GM21381 (cell line): ENCODE measurements at regions not wholly inside any gene's neighbourhood (a gene's known extent, or its start where the extent isn't known, plus 50 kb on each side); places are given as distances from the start of the nearest gene placed in this dataset.
"Not testable (repeated sequence)": the region's sequence is repeated elsewhere in the genome, so short reads cannot be mapped to it uniquely, and the experiment has no call there.

Source experiments
- ATAC-seq: cut with Tn5 transposase; IDR thresholded peaks from one replicate; pipeline ENCODE4 v1.9.1; 2021; ENCODE audit warnings: mild to moderate bottlenecking, moderate library complexity; ENCODE audit not compliant: unreplicated experiment

DNA sequence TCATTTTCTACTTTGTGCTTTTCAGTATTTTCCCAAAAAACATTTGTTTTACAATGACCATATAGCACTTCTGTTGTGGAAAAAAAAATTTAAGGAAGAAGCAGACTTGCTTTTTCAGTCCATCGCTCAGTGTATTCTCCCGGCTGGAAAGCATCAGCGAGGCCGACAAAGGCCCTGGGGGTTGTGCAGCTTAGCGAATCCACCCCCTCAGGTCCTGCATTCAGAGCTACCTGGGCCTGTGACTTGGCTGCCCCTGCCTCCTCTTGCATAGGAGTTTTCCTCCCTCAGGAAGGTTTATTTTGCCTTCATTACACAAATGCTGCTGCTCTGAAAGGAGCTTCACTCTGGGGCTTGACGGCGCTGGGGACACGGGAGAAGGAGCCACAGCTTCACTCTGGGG lies 244.4 kb upstream of the MGAT5 start:
- ATAC-seq: no peak

DNA sequence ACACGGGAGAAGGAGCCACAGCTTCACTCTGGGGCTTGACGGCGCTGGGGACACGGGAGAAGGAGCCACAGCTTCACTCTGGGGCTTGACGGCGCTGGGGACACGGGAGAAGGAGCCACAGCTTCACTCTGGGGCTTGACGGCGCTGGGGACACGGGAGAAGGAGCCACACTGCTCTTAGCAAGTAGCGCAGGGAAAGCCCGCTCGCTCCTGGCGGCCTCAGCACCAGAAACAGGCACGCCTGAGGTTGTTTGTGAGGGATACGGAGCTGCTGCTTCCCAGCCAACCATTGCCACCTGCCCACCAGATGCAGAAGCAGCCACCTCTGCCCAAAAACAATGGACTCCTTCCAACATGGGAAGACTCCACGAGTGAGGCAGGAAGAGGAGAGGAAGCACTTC lies 244.0 kb upstream of the MGAT5 start:
- not testable (repeated sequence) for ATAC-seq

DNA sequence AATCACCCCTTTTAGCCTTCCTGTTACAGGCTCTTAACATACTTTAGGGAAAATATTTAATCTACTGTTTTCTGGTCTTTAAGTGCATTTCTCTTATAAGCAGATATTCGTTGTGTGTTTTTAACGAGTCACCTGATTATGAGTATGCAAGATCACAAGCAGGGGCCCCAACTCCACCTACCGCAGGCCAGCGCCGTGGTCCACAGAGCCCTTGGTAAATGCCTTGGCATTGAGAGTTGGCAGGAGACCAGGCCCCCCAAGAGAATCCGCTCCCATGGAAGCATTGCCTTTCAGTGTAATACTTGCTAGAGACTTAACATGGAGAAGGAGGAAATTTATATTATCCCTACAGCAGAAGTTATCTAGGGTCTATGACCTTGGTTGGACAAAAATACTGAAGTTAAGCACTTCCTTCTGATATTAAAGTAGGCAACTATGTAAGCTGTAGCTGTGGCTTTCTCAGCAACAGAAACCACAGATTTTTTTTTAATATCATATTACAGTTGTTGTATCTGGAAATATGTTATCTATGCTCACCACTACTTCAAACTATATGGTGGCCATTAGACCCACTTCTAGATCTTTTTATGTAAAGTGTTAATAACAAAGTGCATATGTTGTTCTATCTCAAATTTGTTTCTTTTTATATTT lies 241.8 kb upstream of the MGAT5 start:
- ATAC-seq: no peak

DNA sequence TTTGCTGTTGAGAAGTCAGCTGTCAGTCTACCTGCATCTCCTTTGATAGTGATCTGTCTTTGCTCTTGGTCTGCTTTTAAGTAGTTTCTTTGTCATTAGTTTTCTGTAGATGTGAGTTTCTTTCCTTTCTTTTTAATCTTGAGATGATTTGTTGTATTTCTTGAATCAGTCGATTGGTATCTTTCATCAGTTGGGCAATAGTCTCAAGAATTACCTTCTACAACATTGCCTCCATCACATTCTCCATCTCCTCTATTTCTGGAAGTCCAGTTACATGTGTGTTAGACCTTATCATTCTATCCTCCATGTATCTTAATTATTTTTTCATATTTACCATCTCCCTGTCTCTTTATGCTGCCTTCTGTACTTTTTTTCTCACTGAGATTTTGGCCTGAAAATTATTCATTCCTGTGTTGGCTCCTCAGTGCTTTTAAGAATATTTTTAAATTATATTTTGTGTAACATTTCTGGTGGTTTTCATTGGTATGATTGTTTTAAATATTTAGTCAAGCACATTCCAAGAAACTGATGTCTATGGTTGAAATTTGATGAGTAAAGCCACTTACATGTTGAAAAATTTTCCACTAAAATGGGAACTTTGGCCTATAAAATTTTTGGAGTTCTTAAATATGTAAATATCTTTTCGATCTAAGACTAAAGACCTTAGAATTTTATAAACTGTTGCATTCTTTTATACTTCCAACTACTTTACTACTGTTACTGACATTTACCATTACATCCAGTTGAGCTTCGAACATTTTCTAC lies 239.5 kb upstream of the MGAT5 start:
- ATAC-seq: no peak

DNA sequence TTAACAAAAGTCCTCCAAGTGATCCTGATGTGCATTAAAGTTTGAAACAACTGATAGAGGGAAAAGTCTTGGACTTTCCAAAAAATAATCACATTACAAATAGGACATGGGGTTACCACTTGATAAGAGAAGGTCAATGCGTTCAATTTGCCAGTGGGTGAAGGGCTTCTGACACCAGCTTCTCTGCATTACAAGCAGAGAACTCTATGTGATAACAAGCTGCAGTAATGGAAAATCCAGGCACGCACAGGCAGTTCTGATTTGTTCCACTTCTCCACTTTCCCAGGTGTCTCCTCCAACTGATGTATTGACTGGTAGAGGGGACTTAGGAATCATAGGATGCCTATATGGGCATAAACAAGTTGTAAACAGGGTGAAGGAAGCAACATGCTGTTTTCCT lies 234.0 kb upstream of the MGAT5 start:
- ATAC-seq: no peak

DNA sequence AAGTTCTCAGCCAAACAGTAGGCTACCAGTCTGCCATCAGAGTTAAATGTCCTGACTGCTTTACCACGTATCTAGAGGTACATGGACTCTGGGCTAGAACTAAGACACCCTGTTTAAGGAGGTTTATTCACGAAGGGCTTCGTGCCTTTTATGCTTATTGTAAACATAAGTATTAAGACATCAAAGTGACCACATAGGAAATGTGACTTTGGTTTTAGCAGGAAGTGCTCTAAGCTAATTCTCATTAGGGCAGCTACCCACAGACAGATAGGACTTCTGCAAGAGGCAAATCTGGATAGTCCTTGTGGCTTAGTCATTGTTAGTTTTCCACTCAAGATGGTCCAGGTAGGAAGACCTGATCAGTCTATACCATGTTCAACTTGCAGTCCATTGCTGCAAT lies 233.3 kb upstream of the MGAT5 start:
- ATAC-seq: no peak

DNA sequence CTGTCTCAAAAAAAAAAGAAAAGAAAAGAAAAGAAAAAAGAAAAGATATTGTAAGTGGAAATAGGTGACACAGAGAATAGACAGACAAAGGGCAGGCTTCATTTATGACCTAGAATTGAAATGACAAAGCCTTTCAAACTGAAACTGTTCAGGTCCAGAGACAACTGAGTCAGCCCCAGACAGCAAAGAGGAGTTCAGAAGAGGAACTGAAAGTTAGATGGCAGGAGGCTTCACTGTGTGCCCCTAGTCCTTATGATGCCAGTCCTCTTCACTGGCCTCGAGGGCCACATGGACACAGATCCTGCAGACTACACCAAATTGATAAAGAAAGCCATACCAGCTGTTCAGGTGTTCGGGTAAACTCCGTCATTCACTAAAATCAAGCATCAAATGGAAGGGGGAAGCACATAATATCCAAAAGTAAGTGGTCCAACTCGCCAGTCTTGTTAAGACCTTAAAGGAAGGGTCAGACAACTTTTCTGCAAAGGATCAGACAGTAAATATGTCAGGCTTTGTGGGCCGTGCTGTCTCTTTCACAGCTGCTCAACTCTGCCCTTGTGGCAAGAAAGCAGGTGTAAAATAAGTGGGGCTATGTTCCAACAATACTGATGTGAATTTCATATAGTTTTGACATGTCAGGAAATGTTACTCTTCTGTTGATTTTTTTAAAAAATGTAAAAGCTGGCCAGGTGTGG lies 231.9 kb upstream of the MGAT5 start:
- peak; percentile 94 for ATAC-seq

DNA sequence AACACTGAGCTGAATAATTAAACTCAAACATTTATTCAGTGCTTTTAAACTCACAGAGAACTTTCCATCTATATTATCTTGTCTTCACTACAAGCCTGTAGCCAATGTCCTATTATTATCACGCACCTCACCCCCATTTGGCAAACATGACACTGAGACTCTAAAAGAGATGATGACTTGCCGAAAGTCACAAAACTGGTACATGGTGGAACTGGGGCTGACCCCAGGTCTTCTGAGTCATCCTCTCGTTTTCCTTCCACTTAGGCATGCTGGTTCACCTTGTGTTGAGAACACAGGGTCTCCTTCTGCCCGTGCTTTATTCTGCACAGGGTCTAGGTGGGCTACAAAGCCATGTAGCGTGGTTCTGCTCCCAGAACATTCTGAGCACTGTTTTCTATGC lies 230.0 kb upstream of the MGAT5 start:
- ATAC-seq: no peak

DNA sequence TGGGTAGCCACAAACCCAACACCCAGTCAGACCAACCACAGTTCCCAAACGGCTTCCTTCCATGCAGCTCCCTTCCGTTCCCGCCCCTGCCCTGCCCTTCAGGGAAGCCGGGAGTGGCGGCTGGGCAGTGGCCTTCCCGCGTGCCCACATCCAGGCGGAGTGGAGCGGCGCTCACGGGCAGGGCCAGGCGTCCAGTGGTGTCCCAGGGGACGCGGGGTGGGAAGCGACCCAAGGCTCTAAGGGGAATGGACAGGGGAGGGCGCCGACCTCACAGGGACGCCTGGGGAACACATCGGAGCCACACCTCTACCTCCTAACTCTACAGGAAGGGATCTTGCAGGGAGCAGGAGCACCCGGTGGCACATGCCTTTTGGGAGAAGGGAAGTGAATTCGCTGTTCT lies 225.9 kb upstream of the MGAT5 start:
- no peak for ATAC-seq

DNA sequence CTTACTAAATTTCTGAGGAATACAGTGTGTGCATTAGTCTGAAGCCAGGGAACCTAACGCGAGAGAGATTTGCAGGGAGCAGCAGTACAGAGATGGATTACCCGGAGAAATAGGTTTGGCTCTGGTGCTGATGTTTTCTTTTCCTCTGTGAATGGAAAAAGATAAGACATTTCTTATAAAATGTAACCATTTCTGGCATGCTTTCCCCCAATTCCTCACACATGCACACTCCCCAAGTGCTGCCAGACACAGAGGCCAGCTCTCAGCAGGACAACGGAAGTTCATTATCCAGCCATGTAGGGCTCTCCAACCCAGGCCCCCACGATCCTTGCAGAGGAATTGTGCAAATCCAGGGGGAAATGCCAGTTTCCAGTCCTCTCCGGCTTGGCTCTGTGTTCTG lies 224.5 kb upstream of the MGAT5 start:
- no peak for ATAC-seq

DNA sequence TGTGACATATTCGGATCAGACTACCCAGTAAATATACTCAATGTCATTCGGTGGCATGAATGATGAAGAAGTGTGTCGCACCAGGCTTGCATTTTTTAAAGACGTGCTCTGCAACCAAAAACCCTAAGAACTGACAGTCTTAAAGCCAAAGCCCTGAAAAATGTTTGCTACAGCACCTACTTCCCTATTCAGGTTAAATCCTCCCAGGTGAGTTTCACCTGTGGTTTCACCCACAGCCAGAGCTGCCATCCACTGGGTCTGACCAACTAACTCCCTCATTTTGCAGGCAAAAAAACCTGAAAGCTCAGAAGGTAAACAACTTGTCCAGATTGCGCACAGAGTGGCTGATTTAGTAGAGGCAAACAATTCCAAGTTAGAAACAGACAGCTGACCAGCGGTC lies 222.3 kb upstream of the MGAT5 start:
- ATAC-seq: no peak

DNA sequence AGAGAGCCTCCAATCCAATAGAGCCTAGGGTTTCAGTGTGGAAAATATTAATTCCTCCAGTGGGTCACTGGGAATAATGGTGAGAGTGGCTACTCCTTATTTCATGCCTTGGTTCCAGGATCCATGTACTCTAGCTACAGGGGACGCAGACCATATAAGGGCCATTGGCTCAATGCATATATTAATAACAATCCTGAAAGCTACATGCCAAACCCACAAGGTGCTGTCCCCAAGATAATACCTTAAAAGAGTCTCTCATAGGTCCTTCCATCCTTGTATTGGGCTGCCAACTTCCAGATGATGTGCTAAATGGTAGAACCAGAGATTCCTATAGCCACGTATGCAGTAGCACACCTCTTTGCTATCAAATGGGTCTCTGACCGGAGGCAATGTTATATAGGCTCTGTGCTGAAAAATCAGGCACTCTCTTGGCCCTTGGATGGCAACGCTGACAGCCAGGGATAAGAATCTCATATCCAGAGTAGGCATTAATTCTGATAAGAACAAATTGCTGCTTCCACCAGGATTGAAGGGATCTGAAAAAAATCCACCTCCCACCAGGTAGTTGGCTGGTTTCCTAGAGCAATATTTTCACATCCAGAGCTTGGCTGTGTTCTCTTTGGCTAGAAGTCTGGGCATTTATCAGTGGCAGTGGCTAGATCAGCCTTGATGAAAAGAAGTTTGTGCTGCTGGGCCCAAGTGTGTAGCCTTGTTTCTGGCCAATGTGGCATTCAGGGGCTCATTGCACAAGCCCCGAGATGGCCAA lies 218.1 kb upstream of the MGAT5 start:
- ATAC-seq: no peak

DNA sequence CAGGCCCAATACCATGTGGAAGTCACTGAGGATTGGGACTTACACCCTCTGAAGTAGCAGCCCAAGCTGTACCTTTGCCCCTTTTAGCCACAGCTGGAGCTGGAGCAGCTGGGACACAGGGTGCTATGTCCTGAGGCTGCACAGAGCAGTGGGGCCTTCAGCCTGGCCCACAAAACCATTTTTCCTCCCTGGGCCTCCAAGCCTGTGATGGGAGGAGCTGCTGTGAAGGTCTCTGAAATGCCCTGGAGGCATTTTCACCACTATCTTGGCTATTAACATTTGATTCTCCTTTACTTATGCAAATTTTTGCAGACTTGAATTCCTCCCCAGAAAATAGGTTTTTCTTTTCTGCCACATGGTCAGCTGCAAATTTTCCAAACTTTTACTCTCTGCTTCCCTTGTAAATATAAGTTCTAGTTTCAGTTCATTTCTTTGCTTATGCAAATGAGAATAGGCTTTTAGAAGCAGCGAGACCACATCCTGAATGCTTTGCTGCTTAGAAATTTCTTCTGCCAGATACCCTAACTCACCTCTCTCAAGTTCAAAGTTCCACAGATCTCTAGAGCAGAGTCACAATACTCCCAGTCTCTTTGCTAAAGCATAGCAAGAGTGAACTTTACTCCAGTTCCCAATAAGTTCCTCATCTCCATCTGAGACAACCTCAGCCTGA lies 213.8 kb upstream of the MGAT5 start:
- ATAC-seq: no peak

DNA sequence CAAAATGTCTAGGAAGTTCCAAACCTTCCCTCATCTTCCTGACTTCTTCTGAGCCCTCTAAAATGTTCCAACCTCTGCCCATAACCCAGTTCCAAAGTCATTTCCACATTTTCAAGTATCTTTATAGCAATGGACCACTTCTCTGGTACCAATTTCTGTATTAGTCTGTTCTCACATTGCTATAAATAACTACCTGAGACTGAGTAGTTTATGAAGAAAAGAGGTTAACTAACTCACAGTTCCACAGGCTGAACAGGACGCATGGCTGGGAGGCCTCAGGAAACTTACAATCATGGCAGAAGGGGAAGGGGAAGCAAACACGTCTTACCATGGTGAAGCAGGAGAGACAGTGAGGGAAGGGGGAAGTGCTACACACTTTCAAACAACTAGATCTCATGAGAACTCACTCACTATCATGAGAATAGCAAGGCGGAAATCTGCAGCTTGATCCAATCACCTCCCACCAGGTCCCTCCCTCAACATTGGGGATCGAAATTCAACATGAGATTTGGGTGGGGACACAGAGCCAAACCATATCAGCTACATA lies 213.2 kb upstream of the MGAT5 start:
- not testable (repeated sequence) for ATAC-seq

DNA sequence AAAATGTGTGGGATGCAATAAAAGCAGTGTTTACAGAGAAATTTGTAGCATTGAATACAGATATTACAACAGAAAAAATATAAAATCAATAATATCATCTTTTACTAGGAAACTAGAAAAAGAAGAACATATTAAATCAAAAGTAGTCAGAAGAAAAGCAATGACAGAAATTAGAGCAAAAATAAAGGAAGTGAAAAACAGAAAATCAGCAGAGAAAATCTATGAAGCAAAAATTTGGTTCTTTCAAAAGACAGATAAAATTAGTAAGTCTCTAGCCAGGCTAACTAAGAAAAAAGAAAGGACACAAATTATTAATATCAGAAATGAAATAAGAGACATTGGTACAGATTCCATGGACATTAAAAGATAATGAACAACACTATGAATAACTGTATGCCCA lies 212.0 kb upstream of the MGAT5 start:
- ATAC-seq: no peak

DNA sequence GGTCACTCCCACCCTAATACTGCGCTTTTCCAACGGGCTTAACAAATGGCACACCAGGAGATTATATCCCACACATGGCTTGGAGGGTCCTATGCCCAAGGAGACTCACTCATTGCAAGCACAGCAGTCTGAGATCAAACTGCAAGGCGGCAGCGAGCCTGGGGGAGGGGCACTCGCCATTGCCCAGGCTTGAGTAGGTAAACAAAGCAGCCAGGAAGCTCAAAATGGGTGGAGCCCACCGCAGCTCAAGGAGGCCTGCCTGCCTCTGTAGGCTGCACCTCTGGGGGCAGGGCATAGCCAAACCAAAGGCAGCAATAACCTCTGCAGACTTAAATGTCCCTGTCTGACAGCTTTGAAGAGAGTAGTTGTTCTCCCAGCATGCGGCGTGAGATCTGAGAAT lies 210.8 kb upstream of the MGAT5 start:
- ATAC-seq: not testable (repeated sequence)

DNA sequence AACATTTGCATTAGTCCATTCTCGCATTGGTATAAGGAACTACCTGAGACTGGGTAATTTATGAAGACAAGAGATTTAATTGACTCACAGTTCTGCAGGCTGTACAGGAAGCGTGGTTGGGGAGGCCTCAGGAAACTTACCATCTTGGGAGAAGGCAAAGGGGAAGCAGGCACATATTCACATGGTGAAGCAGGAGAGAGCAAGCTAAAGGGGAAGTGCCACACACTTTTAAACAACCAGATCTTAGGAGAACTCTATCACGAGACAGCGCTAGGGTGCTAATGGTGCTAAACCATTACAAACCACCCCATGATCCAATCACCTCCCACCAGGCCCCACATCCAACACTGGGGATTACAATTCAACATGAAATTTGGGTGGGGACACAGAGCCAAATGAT lies 201.7 kb upstream of the MGAT5 start:
- ATAC-seq: no peak

DNA sequence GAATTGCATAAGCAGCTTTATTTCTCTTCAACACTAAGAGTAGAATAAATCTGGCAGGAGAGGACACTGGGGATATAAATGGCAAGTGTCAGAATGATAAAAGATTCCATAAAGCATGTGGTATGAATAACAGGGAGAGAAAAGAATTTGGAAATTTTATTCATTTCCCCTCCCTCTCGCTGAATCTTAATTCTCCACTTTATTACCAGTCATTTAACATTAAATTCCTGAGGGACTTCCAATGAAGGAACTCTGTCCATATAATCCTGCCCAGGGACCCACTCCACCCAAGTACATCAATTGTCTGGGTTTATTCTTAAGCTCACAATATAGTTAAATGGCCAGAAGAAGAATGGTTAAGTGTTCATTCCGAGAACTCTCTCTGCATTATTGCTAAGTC lies 197.7 kb upstream of the MGAT5 start:
- no peak for ATAC-seq

DNA sequence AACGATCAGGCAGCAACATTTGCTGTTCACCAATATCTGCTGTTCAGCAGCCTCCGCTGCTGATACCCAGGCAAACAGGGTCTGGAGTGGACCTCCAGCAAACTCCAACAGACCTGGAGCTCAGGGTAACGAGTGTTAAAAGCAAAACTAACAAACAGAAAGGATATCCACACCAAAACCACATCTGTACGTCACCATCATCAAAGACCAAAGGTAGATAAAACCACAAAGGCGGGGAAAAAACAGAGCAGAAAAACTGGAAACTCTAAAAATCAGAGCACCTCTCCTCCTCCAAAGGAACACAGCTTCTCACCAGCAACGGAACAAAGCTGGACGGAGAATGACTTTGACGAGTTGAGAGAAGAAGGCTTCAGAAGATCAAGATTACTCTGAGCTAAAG lies 192.8 kb upstream of the MGAT5 start:
- ATAC-seq: not testable (repeated sequence)

DNA sequence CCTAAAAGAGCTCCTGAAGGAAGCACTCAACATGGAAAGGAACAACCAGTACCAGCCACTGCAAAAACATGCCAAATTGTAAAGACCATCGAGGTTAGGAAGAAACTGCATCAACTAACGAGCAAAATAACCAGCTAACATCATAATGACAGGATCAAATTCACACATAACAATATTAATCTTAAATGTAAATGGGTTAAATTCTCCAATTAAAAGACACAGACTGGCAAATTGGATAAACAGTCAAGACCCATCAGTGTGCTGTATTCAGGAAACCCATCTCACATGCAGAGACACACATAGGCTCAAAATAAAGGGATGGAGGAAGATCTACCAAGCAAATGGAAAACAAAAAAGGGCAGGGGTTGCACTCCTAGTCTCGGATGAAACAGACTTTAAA lies 191.6 kb upstream of the MGAT5 start:
- ATAC-seq: not testable (repeated sequence)

DNA sequence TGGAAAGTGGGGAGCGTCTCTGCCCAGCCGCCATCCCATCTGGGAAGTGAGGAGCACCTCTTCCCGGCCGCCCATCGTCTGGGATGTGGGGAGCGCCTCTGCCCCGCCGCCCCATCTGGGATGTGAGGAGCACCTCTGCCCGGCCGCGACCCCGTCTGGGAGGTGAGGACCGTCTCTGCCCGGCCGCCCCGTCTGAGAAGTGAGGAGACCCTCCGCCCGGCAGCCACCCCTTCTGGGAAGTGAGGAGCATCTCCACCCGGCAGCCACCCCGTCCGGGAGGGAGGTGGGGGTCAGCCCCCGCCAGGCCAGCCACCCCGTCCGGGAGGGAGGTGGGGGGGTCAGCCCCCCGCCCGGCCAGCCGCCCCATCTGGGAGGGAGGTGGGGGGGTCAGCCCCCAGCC lies 190.0 kb upstream of the MGAT5 start:
- not testable (repeated sequence) for ATAC-seq
